ENCODE measurements at regions not wholly inside any gene's neighbourhood (a gene's known extent, or its start where the extent isn't known, plus 50 kb on each side); places are given as distances from the start of the nearest gene placed in this dataset.

- no peaks in the 10 kb centered on the region for H3K4me1 ChIP-seq (ENCODE audit: control insufficient read depth in 5 of 5, insufficient read depth in 5 of 5, low read length in 5 of 5)
- H3K36me3 ChIP-seq (ENCODE audit: control insufficient read depth in 5 of 5, insufficient read depth in 5 of 5, low read length in 5 of 5), result no peaks in the 10 kb centered on the region
- H3K9ac ChIP-seq (ENCODE audit: low read length in 5 of 5), result no peak overlapping the region
- H3K27me3 ChIP-seq (ENCODE audit: control insufficient read depth in 5 of 5, insufficient read depth in 4 of 5, low read length in 5 of 5), result peaks cover 0 to 7% (median 0%) of the 10 kb centered on the region in 5 donors
- no peak overlapping the region for H3K4me3 ChIP-seq (ENCODE audit: low read depth in 1 of 5, low read length in 5 of 5)
- H3K27ac ChIP-seq (ENCODE audit: low read depth, low read length), result no peak overlapping the region
- H3K9me3 ChIP-seq (ENCODE audit: control insufficient read depth in 5 of 5, low read length in 5 of 5), result peaks cover 0 to 4% (median 0%) of the 10 kb centered on the region in 5 donors
Observed at GRCh38 chr1:38239258-38239835, 192.8 kb upstream of the POU3F1 start.

GRCh38 chr1:38238294-38238693 is 191.7 kb upstream of the POU3F1 start:
- Histone ChIP-seq H3K36me3 (ENCODE audit: control insufficient read depth in 5 of 5, insufficient read depth in 5 of 5, low read length in 5 of 5) (no peaks in the 10 kb centered on the region), H3K9ac (ENCODE audit: low read length in 5 of 5) (no peak overlapping the region), H3K27ac (ENCODE audit: low read depth, low read length) (no peak overlapping the region), H3K9me3 (ENCODE audit: control insufficient read depth in 5 of 5, low read length in 5 of 5) (peaks cover 0 to 4% (median 0%) of the 10 kb centered on the region in 5 donors), H3K4me3 (ENCODE audit: low read depth in 1 of 5, low read length in 5 of 5) (no peak overlapping the region), H3K27me3 (ENCODE audit: control insufficient read depth in 5 of 5, insufficient read depth in 4 of 5, low read length in 5 of 5) (peaks cover 0 to 7% (median 0%) of the 10 kb centered on the region in 5 donors), H3K4me1 (ENCODE audit: control insufficient read depth in 5 of 5, insufficient read depth in 5 of 5, low read length in 5 of 5) (no peaks in the 10 kb centered on the region)

GRCh38 chr1:38235705-38236104 is 189.1 kb upstream of the POU3F1 start:
- H3K4me3 ChIP-seq (ENCODE audit: low read depth in 1 of 5, low read length in 5 of 5), result no peak overlapping the region
- H3K36me3 ChIP-seq (ENCODE audit: control insufficient read depth in 5 of 5, insufficient read depth in 5 of 5, low read length in 5 of 5), result no peaks in the 10 kb centered on the region
- H3K9ac ChIP-seq (ENCODE audit: low read length in 5 of 5), result no peak overlapping the region
- H3K27me3 ChIP-seq (ENCODE audit: control insufficient read depth in 5 of 5, insufficient read depth in 4 of 5, low read length in 5 of 5), result peaks cover 0 to 7% (median 0%) of the 10 kb centered on the region in 5 donors
- H3K4me1 ChIP-seq (ENCODE audit: control insufficient read depth in 5 of 5, insufficient read depth in 5 of 5, low read length in 5 of 5), result no peaks in the 10 kb centered on the region
- H3K9me3 ChIP-seq (ENCODE audit: control insufficient read depth in 5 of 5, low read length in 5 of 5), result peaks cover 0 to 8% (median 7%) of the 10 kb centered on the region in 5 donors
- H3K27ac ChIP-seq (ENCODE audit: low read depth, low read length), result no peak overlapping the region

- Histone ChIP-seq H3K27me3 (ENCODE audit: control insufficient read depth in 5 of 5, insufficient read depth in 4 of 5, low read length in 5 of 5) (peaks cover 0 to 7% (median 1%) of the 10 kb centered on the region in 5 donors), H3K4me1 (ENCODE audit: control insufficient read depth in 5 of 5, insufficient read depth in 5 of 5, low read length in 5 of 5) (no peaks in the 10 kb centered on the region), H3K27ac (ENCODE audit: low read depth, low read length) (no peak overlapping the region), H3K9ac (ENCODE audit: low read length in 5 of 5) (no peak overlapping the region), H3K36me3 (ENCODE audit: control insufficient read depth in 5 of 5, insufficient read depth in 5 of 5, low read length in 5 of 5) (no peaks in the 10 kb centered on the region), H3K4me3 (ENCODE audit: low read depth in 1 of 5, low read length in 5 of 5) (no peak overlapping the region), H3K9me3 (ENCODE audit: control insufficient read depth in 5 of 5, low read length in 5 of 5) (peaks cover 0 to 11% (median 7%) of the 10 kb centered on the region in 5 donors)
Observed at GRCh38 chr1:38231941-38232340, 185.3 kb upstream of the POU3F1 start.

GRCh38 chr1:38228718-38229117 is 182.1 kb upstream of the POU3F1 start:
- no peak overlapping the region for H3K4me3 ChIP-seq (ENCODE audit: low read depth in 1 of 5, low read length in 5 of 5)
- no peak overlapping the region for H3K9ac ChIP-seq (ENCODE audit: low read length in 5 of 5)
- H3K9me3 ChIP-seq (ENCODE audit: control insufficient read depth in 5 of 5, low read length in 5 of 5), result peaks cover 0 to 11% (median 7%) of the 10 kb centered on the region in 5 donors
- peaks cover 0 to 2% (median 0%) of the 10 kb centered on the region in 5 donors for H3K27me3 ChIP-seq (ENCODE audit: control insufficient read depth in 5 of 5, insufficient read depth in 4 of 5, low read length in 5 of 5)
- H3K4me1 ChIP-seq (ENCODE audit: control insufficient read depth in 5 of 5, insufficient read depth in 5 of 5, low read length in 5 of 5), result no peaks in the 10 kb centered on the region
- no peaks in the 10 kb centered on the region for H3K36me3 ChIP-seq (ENCODE audit: control insufficient read depth in 5 of 5, insufficient read depth in 5 of 5, low read length in 5 of 5)
- no peak overlapping the region for H3K27ac ChIP-seq (ENCODE audit: low read depth, low read length)

- no peak overlapping the region for H3K9ac ChIP-seq (ENCODE audit: low read length in 5 of 5)
- no peaks in the 10 kb centered on the region for H3K36me3 ChIP-seq (ENCODE audit: control insufficient read depth in 5 of 5, insufficient read depth in 5 of 5, low read length in 5 of 5)
- no peak overlapping the region for H3K27ac ChIP-seq (ENCODE audit: low read depth, low read length)
- no peak overlapping the region for H3K4me3 ChIP-seq (ENCODE audit: low read depth in 1 of 5, low read length in 5 of 5)
- no peaks in the 10 kb centered on the region for H3K4me1 ChIP-seq (ENCODE audit: control insufficient read depth in 5 of 5, insufficient read depth in 5 of 5, low read length in 5 of 5)
- peaks cover 0 to 3% (median 2%) of the 10 kb centered on the region in 5 donors for H3K27me3 ChIP-seq (ENCODE audit: control insufficient read depth in 5 of 5, insufficient read depth in 4 of 5, low read length in 5 of 5)
- peaks cover 0 to 5% (median 0%) of the 10 kb centered on the region in 5 donors for H3K9me3 ChIP-seq (ENCODE audit: control insufficient read depth in 5 of 5, low read length in 5 of 5)
Observed at GRCh38 chr1:38225745-38226144, 179.2 kb upstream of the POU3F1 start.

GRCh38 chr1:38223391-38223790 is 176.8 kb upstream of the POU3F1 start:
- H3K9ac ChIP-seq (ENCODE audit: low read length in 5 of 5), result no peak overlapping the region
- H3K9me3 ChIP-seq (ENCODE audit: control insufficient read depth in 5 of 5, low read length in 5 of 5), result peaks cover 0 to 4% (median 0%) of the 10 kb centered on the region in 5 donors
- no peaks in the 10 kb centered on the region for H3K36me3 ChIP-seq (ENCODE audit: control insufficient read depth in 5 of 5, insufficient read depth in 5 of 5, low read length in 5 of 5)
- no peak overlapping the region for H3K27ac ChIP-seq (ENCODE audit: low read depth, low read length)
- peaks cover 0 to 12% (median 2%) of the 10 kb centered on the region in 5 donors for H3K27me3 ChIP-seq (ENCODE audit: control insufficient read depth in 5 of 5, insufficient read depth in 4 of 5, low read length in 5 of 5)
- H3K4me1 ChIP-seq (ENCODE audit: control insufficient read depth in 5 of 5, insufficient read depth in 5 of 5, low read length in 5 of 5), result no peaks in the 10 kb centered on the region
- H3K4me3 ChIP-seq (ENCODE audit: low read depth in 1 of 5, low read length in 5 of 5), result no peak overlapping the region

GRCh38 chr1:38222891-38223290 is 176.3 kb upstream of the POU3F1 start:
- Histone ChIP-seq H3K27ac (ENCODE audit: low read depth, low read length) (no peak overlapping the region), H3K4me3 (ENCODE audit: low read depth in 1 of 5, low read length in 5 of 5) (no peak overlapping the region), H3K9ac (ENCODE audit: low read length in 5 of 5) (no peak overlapping the region), H3K9me3 (ENCODE audit: control insufficient read depth in 5 of 5, low read length in 5 of 5) (no peaks in the 10 kb centered on the region), H3K36me3 (ENCODE audit: control insufficient read depth in 5 of 5, insufficient read depth in 5 of 5, low read length in 5 of 5) (no peaks in the 10 kb centered on the region), H3K27me3 (ENCODE audit: control insufficient read depth in 5 of 5, insufficient read depth in 4 of 5, low read length in 5 of 5) (peaks cover 0 to 16% (median 4%) of the 10 kb centered on the region in 5 donors), H3K4me1 (ENCODE audit: control insufficient read depth in 5 of 5, insufficient read depth in 5 of 5, low read length in 5 of 5) (no peaks in the 10 kb centered on the region)

- Histone ChIP-seq H3K27ac (ENCODE audit: low read depth, low read length) (no peak overlapping the region), H3K9ac (ENCODE audit: low read length in 5 of 5) (no peak overlapping the region), H3K4me1 (ENCODE audit: control insufficient read depth in 5 of 5, insufficient read depth in 5 of 5, low read length in 5 of 5) (no peaks in the 10 kb centered on the region), H3K27me3 (ENCODE audit: control insufficient read depth in 5 of 5, insufficient read depth in 4 of 5, low read length in 5 of 5) (peaks cover 0 to 19% (median 4%) of the 10 kb centered on the region in 5 donors), H3K9me3 (ENCODE audit: control insufficient read depth in 5 of 5, low read length in 5 of 5) (no peaks in the 10 kb centered on the region), H3K36me3 (ENCODE audit: control insufficient read depth in 5 of 5, insufficient read depth in 5 of 5, low read length in 5 of 5) (no peaks in the 10 kb centered on the region), H3K4me3 (ENCODE audit: low read depth in 1 of 5, low read length in 5 of 5) (no peak overlapping the region)
Observed at GRCh38 chr1:38221006-38221649, 174.5 kb upstream of the POU3F1 start.

- Histone ChIP-seq H3K9me3 (ENCODE audit: control insufficient read depth in 5 of 5, low read length in 5 of 5) (no peaks in the 10 kb centered on the region), H3K4me3 (ENCODE audit: low read depth in 1 of 5, low read length in 5 of 5) (no peak overlapping the region), H3K36me3 (ENCODE audit: control insufficient read depth in 5 of 5, insufficient read depth in 5 of 5, low read length in 5 of 5) (no peaks in the 10 kb centered on the region), H3K9ac (ENCODE audit: low read length in 5 of 5) (no peak overlapping the region), H3K27ac (ENCODE audit: low read depth, low read length) (no peak overlapping the region), H3K27me3 (ENCODE audit: control insufficient read depth in 5 of 5, insufficient read depth in 4 of 5, low read length in 5 of 5) (peaks cover 0 to 36% (median 15%) of the 10 kb centered on the region in 5 donors), H3K4me1 (ENCODE audit: control insufficient read depth in 5 of 5, insufficient read depth in 5 of 5, low read length in 5 of 5) (peaks cover 0 to 4% (median 0%) of the 10 kb centered on the region in 5 donors)
Observed at GRCh38 chr1:38217316-38217715, 170.7 kb upstream of the POU3F1 start.

Measured in subcutaneous abdominal adipose tissue (tissue), 5 donors.